HL-60/S4 (cell line): ENCODE measurements at regions not wholly inside any gene's neighbourhood (a gene's known extent, or its start where the extent isn't known, plus 50 kb on each side); places are given as distances from the start of the nearest gene placed in this dataset.
"Not testable (repeated sequence)": the region's sequence is repeated elsewhere in the genome, so short reads cannot be mapped to it uniquely, and the experiment has no call there.

Experiments
- in situ Hi-C: fragments of 300-500 bp; cut with MboI; formaldehyde crosslinking; loops from 2 replicates; pipeline ENCODE4 v1.14.3; 2022; ENCODE audit warnings: low sequenced_read_pairs

- in situ Hi-C loops: loop anchor here (25.0 kb wide), 1 partner anchor 1221 kb away; no protein-coding TSS in a partner anchor
Observed at GRCh38 chr14:100416081-100416680, 93.0 kb downstream of the SLC25A47 start.

GRCh38 chr14:100416921-100417860, 94.1 kb downstream of the SLC25A47 start:
- in situ Hi-C loops: loop anchor here (25.0 kb wide), 1 partner anchor 1220 kb away; no protein-coding TSS in a partner anchor

- in situ Hi-C loops: loop anchor here (25.0 kb wide), 1 partner anchor 1217 kb away; no protein-coding TSS in a partner anchor
Observed at GRCh38 chr14:100419856-100420255, 96.7 kb downstream of the SLC25A47 start.

GRCh38 chr14:100421756-100422470, 98.8 kb downstream of the SLC25A47 start:
- in situ Hi-C loops: loop anchor here (25.0 kb wide), 1 partner anchor 1215 kb away; no protein-coding TSS in a partner anchor

- in situ Hi-C loops: loop anchor here (25.0 kb wide), 1 partner anchor 1215 kb away; no protein-coding TSS in a partner anchor
Observed at GRCh38 chr14:100422556-100423316, 99.6 kb downstream of the SLC25A47 start.

- in situ Hi-C loops: loop anchor here (25.0 kb wide), 1 partner anchor 1214 kb away; no protein-coding TSS in a partner anchor
Observed at GRCh38 chr14:100423317-100424010, 100.3 kb downstream of the SLC25A47 start.

- in situ Hi-C loops: loop anchor here (25.0 kb wide), 1 partner anchor 1213 kb away; no protein-coding TSS in a partner anchor
Observed at GRCh38 chr14:100424504-100425428, 101.6 kb downstream of the SLC25A47 start.

GRCh38 chr14:100425429-100425827, 102.3 kb downstream of the SLC25A47 start:
- in situ Hi-C loops: no loop called here

GRCh38 chr14:100426314-100426713, 103.2 kb downstream of the SLC25A47 start:
- in situ Hi-C loops: no loop called here

- in situ Hi-C loops: no loop called here
Observed at GRCh38 chr14:100427166-100427565, 104.0 kb downstream of the SLC25A47 start.

- in situ Hi-C loops: no loop called here
Observed at GRCh38 chr14:100428727-100429126, 105.6 kb downstream of the SLC25A47 start.

GRCh38 chr14:100429537-100429936, 106.4 kb downstream of the SLC25A47 start:
- in situ Hi-C loops: no loop called here

- in situ Hi-C loops: no loop called here
Observed at GRCh38 chr14:100430571-100430970, 107.4 kb downstream of the SLC25A47 start.

- in situ Hi-C loops: not testable (repeated sequence)
Observed at GRCh38 chr14:100431461-100431860, 108.3 kb downstream of the SLC25A47 start.

GRCh38 chr14:100432652-100433427, 109.7 kb downstream of the SLC25A47 start:
- in situ Hi-C loops: no loop called here

- in situ Hi-C loops: no loop called here
Observed at GRCh38 chr14:100433428-100433814, 110.3 kb downstream of the SLC25A47 start.

- in situ Hi-C loops: no loop called here
Observed at GRCh38 chr14:100434033-100434601, 111.0 kb downstream of the SLC25A47 start.
